Smooth muscle cell (in vitro differentiated cells): ENCODE measurements at regions not wholly inside any gene's neighbourhood (a gene's known extent, or its start where the extent isn't known, plus 50 kb on each side); places are given as distances from the start of the nearest gene placed in this dataset.

ENCODE experiments used
- DNase-seq: peaks from one replicate; lab custom pipeline; 2025; ENCODE audit not compliant: unreplicated experiment; lab: John Stamatoyannopoulos, UW
- H2AFZ ChIP-seq: fragments of 200-600 bp; sonication (generic); 2 replicates; pipeline ENCODE4 v1.6.0; 2016; ENCODE audit warnings: antibody characterized with exemption, low read depth, mild to moderate bottlenecking
- H3F3A ChIP-seq: fragments of 200-600 bp; sonication (generic); 2 replicates; pipeline ENCODE4 v1.6.0; 2017; ENCODE audit warnings: antibody characterized with exemption, low read depth
- H3K27ac ChIP-seq: fragments of 200-600 bp; sonication (generic); 2 replicates; pipeline ENCODE4 v1.5.1; 2016; ENCODE audit warnings: low read depth, mild to moderate bottlenecking
- H3K27me3 ChIP-seq: fragments of 200-600 bp; sonication (generic); 2 replicates; pipeline ENCODE4 v1.6.1; 2016; ENCODE audit warnings: low read depth, mild to moderate bottlenecking
- H3K36me3 ChIP-seq: fragments of 200-600 bp; sonication (generic); 2 replicates; pipeline ENCODE4 v1.5.1; 2016; ENCODE audit warnings: low read depth
- H3K4me1 ChIP-seq: fragments of 200-600 bp; sonication (generic); 2 replicates; pipeline ENCODE4 v1.5.1; 2016; ENCODE audit warnings: low read depth
- H3K4me2 ChIP-seq: fragments of 200-600 bp; sonication (generic); 2 replicates; pipeline ENCODE4 v1.6.0; 2016; ENCODE audit warnings: mild to moderate bottlenecking
- H3K4me3 ChIP-seq: fragments of 200-600 bp; sonication (generic); 2 replicates; pipeline ENCODE4 v1.5.1; 2016; ENCODE audit warnings: mild to moderate bottlenecking
- H3K79me2 ChIP-seq: fragments of 200-600 bp; sonication (generic); 2 replicates; pipeline ENCODE4 v1.6.0; 2016; ENCODE audit warnings: low read depth, mild to moderate bottlenecking
- H3K9ac ChIP-seq: fragments of 200-600 bp; sonication (generic); 2 replicates; pipeline ENCODE4 v1.6.0; 2016; ENCODE audit warnings: low read depth
- H3K9me3 ChIP-seq: fragments of 200-600 bp; sonication (generic); replicated peaks from 2 replicates; pipeline ENCODE4 v1.5.1; 2016; ENCODE audit warnings: low read depth
- H4K20me1 ChIP-seq: fragments of 200-600 bp; sonication (generic); 2 replicates; pipeline ENCODE4 v1.6.0; 2016; ENCODE audit warnings: low read depth
- WGBS: methylation state at CpG from one replicate; pipeline ENCODE4 v1.1.7; 2016; ENCODE audit warnings: low lambda C conversion rate; 5-methylcytosine and 5-hydroxymethylcytosine counted together
- TF ChIP-seq, protein P1 (sequence below): fragments of 200-600 bp; sonication (generic); IDR thresholded peaks from 2 replicates; pipeline ENCODE4 v1.5.1; 2017; ENCODE audit warnings: borderline replicate concordance, mild to moderate bottlenecking, antibody characterized with exemption; ENCODE audit not compliant: insufficient read depth, poor library complexity, severe bottlenecking

DNA sequence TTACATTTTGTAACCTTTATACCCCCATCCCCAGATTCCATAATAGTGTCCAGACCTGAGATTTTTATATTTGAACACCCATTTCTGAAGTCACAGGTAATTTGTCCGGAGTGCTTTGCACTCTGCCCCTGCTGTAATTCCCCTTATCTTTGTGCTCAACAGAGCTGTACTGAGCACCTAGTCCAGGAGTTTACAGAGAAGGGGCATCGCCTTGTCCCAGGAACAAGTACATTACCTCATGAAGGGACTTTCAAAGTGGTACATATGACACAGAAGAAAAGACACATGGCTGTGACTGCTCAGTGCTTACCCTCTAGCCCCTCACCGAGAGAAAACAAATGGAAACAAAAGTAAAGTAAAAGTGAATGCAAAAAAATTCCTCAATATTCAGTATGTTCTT is 373.5 kb downstream of the SOX11 start:
- no peak for DNase-seq
- H4K20me1 ChIP-seq = no peaks in the 10 kb centered on the region
- no peak overlapping the region for H2AFZ ChIP-seq
- H3K79me2 ChIP-seq = no peaks in the 10 kb centered on the region
- H3K9ac ChIP-seq = no peak overlapping the region
- no peaks in the 10 kb centered on the region for H3K9me3 ChIP-seq
- H3K4me1 ChIP-seq = peaks cover 11% of the 10 kb centered on the region
- H3K27me3 ChIP-seq = peaks cover 6% of the 10 kb centered on the region
- H3K36me3 ChIP-seq = no peaks in the 10 kb centered on the region
- no peak overlapping the region for H3K27ac ChIP-seq
- no peak overlapping the region for H3K4me3 ChIP-seq
- no peak overlapping the region for H3K4me2 ChIP-seq
- WGBS = 93% methylated on average over 3 of the region's 3 CpGs
- TF ChIP-seq, protein P1, sequence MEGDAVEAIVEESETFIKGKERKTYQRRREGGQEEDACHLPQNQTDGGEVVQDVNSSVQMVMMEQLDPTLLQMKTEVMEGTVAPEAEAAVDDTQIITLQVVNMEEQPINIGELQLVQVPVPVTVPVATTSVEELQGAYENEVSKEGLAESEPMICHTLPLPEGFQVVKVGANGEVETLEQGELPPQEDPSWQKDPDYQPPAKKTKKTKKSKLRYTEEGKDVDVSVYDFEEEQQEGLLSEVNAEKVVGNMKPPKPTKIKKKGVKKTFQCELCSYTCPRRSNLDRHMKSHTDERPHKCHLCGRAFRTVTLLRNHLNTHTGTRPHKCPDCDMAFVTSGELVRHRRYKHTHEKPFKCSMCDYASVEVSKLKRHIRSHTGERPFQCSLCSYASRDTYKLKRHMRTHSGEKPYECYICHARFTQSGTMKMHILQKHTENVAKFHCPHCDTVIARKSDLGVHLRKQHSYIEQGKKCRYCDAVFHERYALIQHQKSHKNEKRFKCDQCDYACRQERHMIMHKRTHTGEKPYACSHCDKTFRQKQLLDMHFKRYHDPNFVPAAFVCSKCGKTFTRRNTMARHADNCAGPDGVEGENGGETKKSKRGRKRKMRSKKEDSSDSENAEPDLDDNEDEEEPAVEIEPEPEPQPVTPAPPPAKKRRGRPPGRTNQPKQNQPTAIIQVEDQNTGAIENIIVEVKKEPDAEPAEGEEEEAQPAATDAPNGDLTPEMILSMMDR = no peak
- H3F3A ChIP-seq = no peaks in the 10 kb centered on the region

DNA sequence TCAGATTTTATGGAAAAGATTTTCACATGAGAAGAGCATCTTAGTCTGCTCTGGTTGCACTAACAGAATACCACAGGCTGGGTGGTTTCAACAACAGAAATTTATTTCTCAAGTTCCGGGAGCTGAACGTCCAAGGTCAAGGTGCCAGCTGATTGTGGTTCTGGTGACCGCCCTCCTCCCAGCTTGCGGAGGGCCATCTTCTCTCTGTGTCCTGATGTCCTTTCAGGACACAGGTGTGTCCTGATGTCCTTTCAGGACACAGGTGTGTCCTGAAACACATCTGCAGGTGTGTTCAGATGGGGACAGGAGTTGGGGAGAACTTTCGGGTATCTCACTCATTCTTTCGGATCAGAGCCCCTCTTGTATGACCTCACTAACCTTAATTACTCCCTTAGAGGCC is 374.9 kb downstream of the SOX11 start:
- H3K79me2 ChIP-seq = no peaks in the 10 kb centered on the region
- no peaks in the 10 kb centered on the region for H3F3A ChIP-seq
- H3K27ac ChIP-seq = no peak overlapping the region
- H3K4me2 ChIP-seq = no peak overlapping the region
- no peak for DNase-seq
- H3K9me3 ChIP-seq = no peaks in the 10 kb centered on the region
- no peaks in the 10 kb centered on the region for H4K20me1 ChIP-seq
- H3K36me3 ChIP-seq = no peaks in the 10 kb centered on the region
- peaks cover 6% of the 10 kb centered on the region for H3K27me3 ChIP-seq
- WGBS = 87% methylated on average over 6 of the region's 6 CpGs
- no peak overlapping the region for H2AFZ ChIP-seq
- no peak overlapping the region for H3K9ac ChIP-seq
- H3K4me1 ChIP-seq = peaks cover 25% of the 10 kb centered on the region
- no peak overlapping the region for H3K4me3 ChIP-seq
- TF ChIP-seq, protein P1 = no peak

DNA sequence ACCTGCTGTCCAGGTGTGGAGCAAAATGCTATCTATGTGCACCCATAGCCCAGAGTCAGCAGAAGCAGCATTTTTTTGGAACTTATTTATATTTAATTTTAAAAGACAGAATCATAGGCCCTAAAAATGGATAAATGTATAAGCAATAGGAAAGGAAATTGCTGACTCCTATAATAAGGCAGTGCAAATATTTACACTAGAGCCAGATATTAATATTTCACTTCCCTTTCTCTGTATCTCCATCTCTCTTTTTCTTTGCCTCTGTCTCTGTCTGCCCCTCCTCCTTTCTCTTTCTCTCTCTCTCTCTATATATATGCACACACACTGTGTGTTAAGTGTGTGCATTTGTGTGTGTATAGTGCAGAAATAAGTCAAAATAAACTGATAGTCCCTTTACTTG is 375.6 kb downstream of the SOX11 start:
- Histone ChIP-seq H3F3A (no peaks in the 10 kb centered on the region), H3K9me3 (no peaks in the 10 kb centered on the region), H3K4me1 (peaks cover 32% of the 10 kb centered on the region), H3K27me3 (peaks cover 4% of the 10 kb centered on the region), H3K27ac (no peak overlapping the region), H3K4me3 (no peak overlapping the region), H3K79me2 (no peaks in the 10 kb centered on the region), H3K9ac (no peak overlapping the region), H4K20me1 (no peaks in the 10 kb centered on the region), H2AFZ (no peak overlapping the region), H3K36me3 (no peaks in the 10 kb centered on the region), H3K4me2 (no peak overlapping the region)
- no peak for DNase-seq
- TF ChIP-seq, protein P1 = no peak

DNA sequence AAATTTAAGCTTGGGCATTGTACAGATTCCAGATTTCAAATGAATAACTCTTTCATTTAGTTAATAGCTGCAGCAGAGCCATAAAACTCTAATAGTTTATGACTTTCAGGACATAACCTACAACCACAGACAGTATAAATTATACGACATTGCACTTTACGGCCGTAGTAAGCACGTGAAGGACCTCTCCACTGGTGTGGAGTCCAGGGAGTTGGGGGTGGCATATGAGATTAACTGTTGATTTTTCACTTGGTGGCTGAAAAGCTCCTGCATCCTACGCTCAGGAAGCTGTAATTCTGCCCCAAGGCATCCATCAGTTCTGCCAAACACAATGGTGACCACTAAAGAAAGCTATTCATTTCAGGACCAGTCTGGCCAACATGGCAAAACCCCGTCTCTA is 376.2 kb downstream of the SOX11 start:
- no peak overlapping the region for H3K9ac ChIP-seq
- no peak overlapping the region for H3K4me3 ChIP-seq
- no peaks in the 10 kb centered on the region for H3K79me2 ChIP-seq
- H3K4me2 ChIP-seq = no peak overlapping the region
- H3K27ac ChIP-seq = no peak overlapping the region
- H2AFZ ChIP-seq = no peak overlapping the region
- H3K4me1 ChIP-seq = peaks cover 38% of the 10 kb centered on the region
- 62% methylated on average over 6 of the region's 6 CpGs for WGBS
- no peaks in the 10 kb centered on the region for H3K36me3 ChIP-seq
- DNase-seq = no peak
- H3F3A ChIP-seq = no peaks in the 10 kb centered on the region
- peaks cover 4% of the 10 kb centered on the region for H3K27me3 ChIP-seq
- H3K9me3 ChIP-seq = no peaks in the 10 kb centered on the region
- TF ChIP-seq, protein P1 = no peak
- no peaks in the 10 kb centered on the region for H4K20me1 ChIP-seq
